ENCODE measurements at regions not wholly inside any gene's neighbourhood (a gene's known extent, or its start where the extent isn't known, plus 50 kb on each side); places are given as distances from the start of the nearest gene placed in this dataset.

DNA sequence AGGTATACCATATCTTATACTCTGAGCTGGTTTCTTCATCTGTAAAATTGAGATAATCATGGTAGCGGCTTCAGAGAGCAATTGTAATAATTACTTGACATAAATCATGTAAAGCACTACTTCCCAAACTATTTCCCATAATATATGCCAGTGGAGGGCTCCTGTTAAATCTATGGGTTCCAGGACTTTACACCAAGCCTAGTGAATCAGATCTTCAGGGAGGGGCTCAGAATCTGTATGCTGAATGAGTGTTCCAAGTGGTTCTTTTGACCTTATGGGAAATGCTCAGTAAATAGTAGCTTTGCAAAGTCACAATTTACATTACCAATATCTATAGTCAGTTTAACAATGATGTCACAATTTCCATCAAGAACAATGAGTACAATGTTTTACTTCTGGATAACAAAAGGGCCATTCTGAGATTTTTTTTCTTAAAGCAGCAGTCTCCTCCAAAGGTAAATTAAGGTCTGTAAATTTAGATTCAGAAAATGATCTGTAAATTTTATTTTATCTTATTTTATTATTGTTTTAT is 50.9 kb upstream of the NLK start:
- in situ Hi-C loops (cut with HindIII; ENCODE audit: low sequenced_read_pairs): no loop called here

Measured in endothelial cell of hepatic sinusoid (primary cell).